Posterior vena cava (tissue), 2 donors: ENCODE measurements at regions not wholly inside any gene's neighbourhood (a gene's known extent, or its start where the extent isn't known, plus 50 kb on each side); places are given as distances from the start of the nearest gene placed in this dataset.

ENCODE experiments used
- DNase-seq: peaks from one replicate; pipeline ENCODE4 v3.0.0-alpha.2; 2020; ENCODE audit warnings: low spot score
- intact Hi-C, 2 donors: fragments of 100-400 bp; cut with DNase I; formaldehyde crosslinking; loops; one replicate each; pipeline versions ENCODE4 v1.14.1 to v1.14.2; 2022 to 2023
- donor health status: DM: yes; HTN: yes; CAD: no.
- donor health status: DM: yes; HTN: yes; CAD: no.

DNA sequence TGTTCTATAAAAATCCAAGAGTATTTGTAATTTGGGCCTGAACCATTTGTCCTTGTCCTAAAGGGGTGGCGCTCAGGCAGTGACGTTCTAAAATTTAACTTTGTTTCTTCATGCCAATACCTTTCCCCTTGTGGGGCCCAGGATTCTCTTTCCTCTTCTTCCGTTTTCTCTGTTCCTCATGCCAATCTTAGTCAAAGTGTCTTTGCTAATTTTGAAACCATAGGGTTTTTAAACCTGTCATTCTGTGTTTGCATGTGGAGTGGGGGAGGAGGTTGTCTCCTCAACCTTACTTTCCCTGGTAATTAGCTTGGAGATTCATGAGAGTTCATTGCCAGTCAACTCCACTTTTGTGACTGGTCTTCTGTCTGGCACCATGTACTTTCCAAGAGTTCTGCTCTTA lies 337.1 kb downstream of the MAF start:
- intact Hi-C loops: no loop called here
- no peak for DNase-seq
